B cell (primary cell): ENCODE measurements at regions not wholly inside any gene's neighbourhood (a gene's known extent, or its start where the extent isn't known, plus 50 kb on each side); places are given as distances from the start of the nearest gene placed in this dataset.

Experiments used
- CTCF ChIP-seq: fragments of 200-600 bp; IDR thresholded peaks from one replicate; pipeline ENCODE4 v1.8.0; 2022; ENCODE audit warnings: antibody characterized with exemption, mild to moderate bottlenecking
- EZH2 ChIP-seq: IDR thresholded peaks from 2 replicates; pipeline ENCODE4 v1.6.1; 2012; ENCODE audit warnings: borderline replicate concordance, low read depth, mild to moderate bottlenecking, moderate library complexity, low read length; ENCODE audit not compliant: insufficient read depth, poor library complexity, severe bottlenecking

- TF ChIP-seq CTCF (no peak), EZH2 (no peak)
Measured at GRCh38 chr14:71426001-71426400, 506.2 kb upstream of the RGS6 start.
